GM19035 (cell line): ENCODE measurements at regions not wholly inside any gene's neighbourhood (a gene's known extent, or its start where the extent isn't known, plus 50 kb on each side); places are given as distances from the start of the nearest gene placed in this dataset.
"Not testable (repeated sequence)": the region's sequence is repeated elsewhere in the genome, so short reads cannot be mapped to it uniquely, and the experiment has no call there.

Source experiments
- ATAC-seq: cut with Tn5 transposase; IDR thresholded peaks from one replicate; pipeline ENCODE4 v1.9.1; 2021; ENCODE audit not compliant: unreplicated experiment

DNA sequence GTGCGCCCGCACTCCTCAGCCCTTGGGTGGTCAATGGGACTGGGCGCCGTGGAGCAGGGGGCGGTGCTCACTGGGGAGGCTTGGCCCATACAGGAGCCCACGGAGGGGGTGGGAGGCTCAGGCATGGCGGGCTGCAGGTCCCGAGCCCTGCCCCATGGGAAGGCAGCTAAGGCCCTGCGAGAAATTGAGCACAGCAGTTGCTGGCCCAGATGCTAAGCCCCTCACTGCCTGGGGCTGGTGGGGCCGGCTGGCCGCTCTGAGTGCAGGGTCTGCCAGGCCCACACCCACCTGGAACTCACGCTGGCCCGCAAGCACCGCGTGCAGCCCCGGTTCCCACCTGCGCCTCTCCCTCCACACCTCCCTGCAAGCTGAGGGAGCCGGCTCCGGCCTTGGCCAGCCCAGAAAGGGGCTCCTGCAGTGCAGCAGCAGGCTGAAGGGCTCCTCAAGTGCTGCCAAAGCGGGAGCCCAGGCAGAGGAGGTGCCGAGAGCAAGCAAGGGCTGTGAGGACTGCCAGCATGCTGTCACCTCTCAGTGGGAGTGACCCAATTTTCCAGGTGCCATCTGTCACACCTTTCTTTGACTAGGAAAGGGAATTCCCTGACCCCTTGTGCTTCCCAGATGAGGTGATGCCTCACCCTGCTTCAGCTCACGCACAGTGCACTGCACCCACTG, 642.3 kb upstream of the SYNCRIP start:
- not testable (repeated sequence) for ATAC-seq

GRCh38 chr6:86283596-86283995, 640.9 kb upstream of the SYNCRIP start:
- not testable (repeated sequence) for ATAC-seq

DNA sequence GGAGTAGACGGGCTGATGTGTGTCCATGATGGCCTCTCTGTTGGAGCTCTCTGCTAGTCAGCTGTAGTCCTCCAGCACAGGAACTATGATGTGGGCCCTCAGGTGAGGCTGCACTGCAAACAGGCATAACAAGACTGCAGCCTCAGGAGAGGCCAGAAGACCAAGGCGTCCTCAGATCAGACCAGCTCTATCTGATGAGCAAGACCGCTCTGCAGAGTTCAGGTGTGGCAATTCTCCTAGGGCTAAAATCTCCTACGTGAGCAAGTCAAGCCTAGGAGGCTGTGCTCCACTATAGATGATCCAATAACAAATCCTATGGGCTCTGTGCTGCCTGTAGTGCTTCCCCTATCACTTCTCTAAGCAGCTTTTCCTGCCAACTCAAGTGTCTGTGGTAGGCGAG, 633.4 kb upstream of the SYNCRIP start:
- ATAC-seq: no peak

DNA sequence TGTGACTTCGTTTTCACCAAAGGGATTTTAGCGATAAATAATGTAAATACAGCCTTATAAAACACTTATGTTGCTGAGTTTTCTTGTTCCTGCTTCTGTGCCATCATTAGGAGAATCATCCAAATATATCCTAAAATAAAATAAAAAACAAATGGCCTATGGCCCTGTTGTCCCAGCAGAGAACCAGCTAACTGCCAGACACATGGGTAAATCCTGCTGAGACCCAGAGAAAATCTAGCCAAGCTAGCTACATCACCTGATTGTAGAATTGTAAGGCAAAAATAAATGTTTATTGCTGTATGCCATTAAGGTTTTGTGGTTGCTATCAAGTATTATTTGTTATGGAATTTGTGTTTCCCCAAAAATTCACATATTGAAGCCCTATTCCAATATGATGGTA, 631.2 kb upstream of the SYNCRIP start:
- ATAC-seq: no peak

DNA sequence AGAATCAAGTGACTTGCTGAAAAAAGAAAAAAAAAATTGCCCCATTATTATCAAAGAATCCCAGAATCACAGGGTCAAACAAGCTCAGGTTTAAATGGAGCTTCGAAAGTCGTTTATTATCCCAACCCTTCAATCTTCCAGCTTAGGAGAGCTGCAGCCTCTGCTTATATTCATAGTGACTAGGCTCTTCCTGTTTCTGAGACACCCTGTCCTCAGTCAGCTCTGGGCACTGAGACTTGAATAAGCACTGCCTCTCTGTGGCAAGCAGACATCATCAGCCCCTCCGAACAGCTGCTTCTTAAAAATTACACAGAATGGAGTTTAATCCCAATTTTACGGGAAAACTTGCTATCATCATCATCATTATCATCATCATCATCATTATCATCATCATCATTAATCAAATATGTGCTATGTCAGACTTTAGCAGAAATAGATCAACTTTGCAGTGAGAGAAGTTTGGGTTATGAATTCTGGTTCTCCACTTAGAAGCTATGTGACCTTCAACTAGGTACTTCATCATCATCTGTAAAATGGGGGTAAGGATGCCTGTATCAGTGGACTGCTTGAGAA, 614.0 kb upstream of the SYNCRIP start:
- ATAC-seq: no peak

GRCh38 chr6:86255973-86256372, 613.3 kb upstream of the SYNCRIP start:
- no peak for ATAC-seq

GRCh38 chr6:86251106-86251505, 608.4 kb upstream of the SYNCRIP start:
- ATAC-seq: no peak

DNA sequence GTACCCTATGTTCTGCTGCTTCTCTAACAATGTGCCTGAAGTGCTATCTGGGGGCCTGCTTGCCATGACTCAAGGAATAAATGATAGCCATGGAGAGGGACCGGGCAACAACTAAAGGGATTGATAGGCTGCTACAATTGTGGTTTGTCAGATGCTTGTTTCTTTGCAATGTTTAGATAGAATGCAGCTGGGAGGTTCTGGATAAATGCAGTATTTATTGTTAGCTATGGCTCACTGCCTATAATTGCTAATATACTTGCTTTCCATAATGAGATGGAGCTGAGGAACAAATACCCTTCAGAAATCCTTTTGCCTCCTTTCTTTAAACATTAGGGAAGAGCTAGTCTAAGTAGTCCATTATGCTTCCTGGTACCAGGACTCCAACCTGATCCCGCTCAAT, 575.2 kb upstream of the SYNCRIP start:
- ATAC-seq: no peak

DNA sequence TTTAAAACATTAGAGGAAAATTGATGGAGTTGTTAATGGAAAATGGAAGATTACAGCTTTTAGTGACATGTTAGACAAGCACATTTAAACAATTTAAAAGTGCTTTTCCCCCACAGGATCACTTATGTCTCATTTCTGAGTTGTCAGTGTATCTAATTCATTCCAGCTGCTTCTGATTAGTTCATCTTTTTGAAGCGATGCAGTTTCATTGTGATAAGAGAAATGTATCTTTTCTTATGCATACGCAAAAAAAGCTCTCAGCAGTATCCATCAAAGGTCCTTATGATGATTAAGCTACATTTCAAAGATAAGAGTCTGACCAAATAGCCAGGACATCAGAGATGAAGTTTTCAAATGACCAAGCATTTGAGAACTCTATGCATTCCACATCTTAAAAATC, 572.6 kb upstream of the SYNCRIP start:
- ATAC-seq: no peak

DNA sequence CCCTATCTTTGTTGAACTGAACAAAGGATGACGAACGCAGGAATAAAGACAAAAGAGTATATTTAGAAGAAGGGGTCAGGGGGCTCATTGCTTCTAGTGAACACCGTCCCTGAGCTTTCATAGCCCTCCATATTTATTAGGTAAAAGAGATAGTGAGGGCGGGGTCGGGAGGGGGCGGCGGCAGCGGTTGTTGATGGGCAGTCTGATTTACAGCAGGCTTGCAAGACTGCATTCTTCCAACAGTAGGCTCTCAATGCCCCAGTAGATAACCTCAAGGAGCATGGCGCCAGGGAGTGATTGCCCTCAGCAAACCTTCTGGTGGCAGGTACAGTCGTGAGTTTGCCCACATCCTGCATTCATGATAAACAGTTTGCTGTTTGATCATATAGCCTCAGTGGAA, 563.3 kb upstream of the SYNCRIP start:
- no peak for ATAC-seq

DNA sequence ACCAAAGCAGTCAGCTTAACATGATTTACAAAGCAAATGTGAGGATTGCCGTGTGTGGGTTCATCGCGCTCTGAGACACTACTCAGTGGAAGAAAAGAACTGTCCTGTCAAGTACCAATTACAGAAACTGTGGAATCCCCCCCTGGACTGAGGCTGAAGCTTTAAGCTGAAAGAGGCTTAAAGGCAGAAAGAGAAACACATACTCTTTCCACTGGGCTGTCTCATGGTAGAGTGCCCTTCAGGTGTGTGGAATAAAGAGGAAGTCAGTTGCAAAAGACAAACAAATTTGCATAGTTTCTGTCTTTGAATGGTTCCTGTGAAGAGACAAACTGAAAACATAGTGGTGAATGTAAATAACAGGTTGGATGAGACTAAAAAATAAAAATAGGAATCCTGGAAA, 560.4 kb upstream of the SYNCRIP start:
- no peak for ATAC-seq

- ATAC-seq: no peak
These were observed 551.1 kb upstream of the SYNCRIP start for GRCh38 chr6:86193821-86194220.

DNA sequence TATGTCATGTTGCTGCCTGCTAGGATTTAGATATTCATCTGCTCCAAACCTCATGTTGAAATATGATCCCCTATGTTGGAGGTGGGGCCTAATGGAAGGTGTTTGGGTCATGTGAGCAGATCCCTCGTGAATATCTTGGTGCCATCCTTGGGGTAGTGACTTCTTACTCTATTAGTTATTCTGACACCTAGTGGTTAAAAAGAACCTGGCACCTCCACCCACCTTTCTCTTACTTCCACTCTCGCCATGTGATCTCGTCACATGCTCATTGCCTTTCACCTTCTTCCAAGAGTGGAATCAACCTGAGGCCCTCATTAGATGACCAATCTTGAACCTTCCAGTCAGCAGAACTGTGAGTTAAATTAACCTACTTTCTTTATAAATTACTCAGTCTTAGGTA, 549.4 kb upstream of the SYNCRIP start:
- ATAC-seq: peak; percentile 93

DNA sequence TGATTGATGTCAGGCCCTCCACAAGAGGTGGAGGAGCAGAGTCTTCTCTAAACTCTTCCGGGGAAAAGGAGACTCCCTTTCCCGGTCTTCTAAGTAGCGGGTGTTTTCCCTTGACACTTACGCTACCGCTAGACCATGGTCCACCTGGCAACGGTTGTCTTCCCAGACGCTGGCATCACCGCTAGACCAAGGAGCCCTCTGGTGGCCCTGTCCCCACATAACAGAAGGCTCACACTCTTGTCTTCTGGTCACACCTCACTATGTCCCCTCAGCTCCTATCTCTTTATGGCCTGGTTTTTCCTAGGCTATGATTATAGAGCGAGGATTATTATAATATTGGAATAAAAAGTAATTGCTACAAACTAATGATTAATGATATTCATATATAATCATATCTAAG, 532.5 kb upstream of the SYNCRIP start:
- ATAC-seq: not testable (repeated sequence)

DNA sequence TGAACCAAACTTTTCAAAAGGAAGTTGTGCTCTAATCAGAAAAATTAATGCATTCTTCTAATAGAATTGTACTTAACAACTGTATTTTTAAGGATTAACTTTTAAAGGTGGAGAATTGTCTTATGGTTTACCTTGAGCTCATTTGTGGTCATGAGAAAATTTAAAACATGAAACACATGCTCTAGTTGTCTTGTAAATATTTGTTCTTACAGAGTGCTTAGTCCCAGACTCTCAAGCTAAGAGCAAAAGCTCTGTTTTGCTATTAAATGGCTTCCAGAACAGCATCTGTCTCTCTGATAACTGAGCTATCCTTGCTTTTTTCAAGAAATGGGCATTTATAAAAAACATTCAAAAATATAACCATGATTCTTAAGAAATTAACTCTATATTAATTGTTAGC, 512.2 kb upstream of the SYNCRIP start:
- no peak for ATAC-seq

- no peak for ATAC-seq
These were observed 510.8 kb upstream of the SYNCRIP start for GRCh38 chr6:86153521-86153920.

GRCh38 chr6:86152546-86152945, 509.9 kb upstream of the SYNCRIP start:
- no peak for ATAC-seq

DNA sequence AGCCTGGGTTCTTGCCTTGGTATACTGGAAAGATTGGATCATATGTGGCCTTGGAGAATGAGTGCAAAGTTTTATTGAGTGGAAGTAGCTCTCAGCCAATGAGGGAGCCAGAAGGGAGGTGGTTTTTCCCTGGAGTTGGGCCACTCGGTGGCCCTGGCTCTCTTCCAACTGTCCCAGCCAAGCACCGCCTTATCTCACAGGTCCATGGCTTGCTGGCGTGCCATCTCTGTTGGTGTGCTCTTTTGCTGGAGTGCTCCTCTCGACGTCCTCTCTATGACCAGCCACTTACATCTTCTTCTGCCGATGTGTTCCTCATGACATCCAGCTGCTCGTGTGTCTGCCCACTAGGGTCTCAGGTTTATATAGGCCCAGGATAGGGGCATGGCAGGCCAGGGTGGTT, 505.9 kb upstream of the SYNCRIP start:
- no peak for ATAC-seq

GRCh38 chr6:86147859-86148258, 505.2 kb upstream of the SYNCRIP start:
- no peak for ATAC-seq

- no peak for ATAC-seq
These were observed 504.6 kb upstream of the SYNCRIP start for GRCh38 chr6:86147311-86147710.

DNA sequence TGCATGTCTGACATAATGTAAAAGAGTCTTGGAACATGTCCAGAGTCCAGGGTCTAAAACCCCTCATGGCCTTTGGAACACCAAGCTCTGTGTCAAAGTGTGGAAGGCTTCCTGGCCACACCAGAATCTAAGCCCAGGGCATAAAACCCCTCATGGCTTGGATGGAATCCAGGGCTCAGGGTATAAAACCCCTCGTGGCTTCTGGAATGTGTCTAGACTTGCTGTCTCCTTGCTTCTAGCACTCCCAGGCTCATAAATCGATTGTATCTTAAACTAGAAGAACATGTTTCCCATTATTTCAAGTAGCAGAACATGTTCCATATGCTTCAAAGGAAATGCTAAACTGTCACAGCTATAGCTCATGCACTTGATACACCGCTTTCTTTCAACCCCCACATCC, 504.1 kb upstream of the SYNCRIP start:
- ATAC-seq: not testable (repeated sequence)

- no peak for ATAC-seq
These were observed 499.6 kb upstream of the SYNCRIP start for GRCh38 chr6:86142326-86142725.
